NOMO-1 (cell line): ENCODE measurements at regions not wholly inside any gene's neighbourhood (a gene's known extent, or its start where the extent isn't known, plus 50 kb on each side); places are given as distances from the start of the nearest gene placed in this dataset.

Experiments used
- DNase-seq, 2 experiments: peaks; one replicate each; lab custom pipeline; 2025; ENCODE audit not compliant: unreplicated experiment in 2 of 2; lab: John Stamatoyannopoulos, UW

DNA sequence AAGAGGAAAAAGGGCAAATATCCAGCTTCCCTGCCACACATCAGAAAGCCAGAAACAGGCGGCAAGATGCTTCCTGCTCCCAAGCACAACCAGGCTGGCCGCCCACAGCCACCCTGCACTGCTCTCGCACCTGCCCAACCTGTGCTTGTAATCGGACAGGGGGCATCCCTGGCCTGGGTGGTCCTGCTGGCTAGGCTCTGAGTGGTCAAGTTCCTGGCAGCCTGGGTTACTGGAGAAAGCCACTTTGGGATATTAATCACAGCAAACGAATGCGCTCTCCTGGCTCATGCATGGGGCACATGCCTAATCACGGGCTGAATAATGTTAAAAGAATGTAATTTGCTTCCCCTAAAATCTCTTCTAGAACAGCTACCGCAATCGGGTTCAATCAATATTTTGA lies 442.4 kb downstream of the MCTP2 start:
- DNase-seq: no peak

- DNase-seq: no peak
Observed at GRCh38 chr15:94674296-94674695, 442.9 kb downstream of the MCTP2 start.

- no peak for DNase-seq
Observed at GRCh38 chr15:94677202-94677790, 445.9 kb downstream of the MCTP2 start.

- no peak for DNase-seq
Observed at GRCh38 chr15:94682171-94682570, 450.8 kb downstream of the MCTP2 start.

GRCh38 chr15:94683902-94684301 lies 452.5 kb downstream of the MCTP2 start:
- no peak for DNase-seq

DNA sequence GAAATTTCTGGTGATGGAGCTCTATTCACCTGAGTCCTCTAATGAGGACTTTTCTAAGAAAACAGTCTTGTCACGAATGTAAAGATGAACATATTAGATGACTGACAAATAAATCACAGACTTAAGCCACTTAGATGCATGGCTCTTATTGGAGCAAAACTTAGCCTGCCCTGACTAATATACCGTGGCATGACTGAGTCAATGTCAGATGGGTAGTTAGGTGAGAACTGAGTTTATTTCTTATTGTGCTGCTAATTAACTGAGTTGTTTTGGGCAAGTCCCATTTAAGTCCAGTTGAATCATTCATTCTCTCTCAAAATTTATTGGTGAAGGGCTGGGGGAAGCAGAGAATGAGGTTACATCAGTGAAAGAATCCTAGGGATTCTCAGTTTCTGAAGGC lies 459.8 kb downstream of the MCTP2 start:
- no peak for DNase-seq

DNA sequence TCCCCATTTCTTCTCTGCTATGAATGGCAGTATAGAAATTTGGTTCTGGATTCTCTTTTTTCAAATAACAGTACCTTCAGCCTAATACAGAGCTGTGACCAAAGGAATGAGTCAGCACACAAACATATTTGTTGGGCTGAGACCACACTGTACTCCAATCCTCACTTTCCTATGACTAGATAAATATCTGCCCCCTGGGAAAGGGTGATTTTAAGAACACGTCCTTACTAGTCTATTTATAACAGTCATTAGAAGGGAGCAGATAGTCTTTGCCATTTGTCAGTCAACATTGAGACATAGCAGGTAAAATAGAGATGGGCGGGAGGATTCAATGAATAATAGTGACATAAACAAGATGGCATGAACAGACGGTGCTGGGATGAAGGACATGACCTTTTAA lies 461.3 kb downstream of the MCTP2 start:
- no peak for DNase-seq

DNA sequence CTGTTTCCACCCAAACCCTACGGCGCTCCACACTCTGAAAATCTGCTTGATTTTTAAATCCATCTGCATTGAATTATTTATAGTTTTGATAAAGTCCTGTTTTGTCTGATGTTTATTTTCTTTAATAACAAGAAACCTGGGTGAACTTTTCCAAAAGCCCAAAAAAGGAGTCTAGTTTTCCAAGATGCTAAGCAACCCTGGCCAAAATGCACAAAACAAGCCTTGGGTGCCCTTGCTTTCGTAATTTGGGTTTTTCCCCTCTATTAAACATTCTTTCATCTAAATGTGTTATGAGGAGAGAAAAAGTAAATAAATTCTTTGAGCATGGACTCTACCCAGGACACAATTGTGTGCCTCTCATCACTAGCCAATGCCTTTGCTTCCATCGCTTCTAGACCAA lies 468.9 kb downstream of the MCTP2 start:
- no peak for DNase-seq

- no peak for DNase-seq
Observed at GRCh38 chr15:94701281-94701985, 470.1 kb downstream of the MCTP2 start.

DNA sequence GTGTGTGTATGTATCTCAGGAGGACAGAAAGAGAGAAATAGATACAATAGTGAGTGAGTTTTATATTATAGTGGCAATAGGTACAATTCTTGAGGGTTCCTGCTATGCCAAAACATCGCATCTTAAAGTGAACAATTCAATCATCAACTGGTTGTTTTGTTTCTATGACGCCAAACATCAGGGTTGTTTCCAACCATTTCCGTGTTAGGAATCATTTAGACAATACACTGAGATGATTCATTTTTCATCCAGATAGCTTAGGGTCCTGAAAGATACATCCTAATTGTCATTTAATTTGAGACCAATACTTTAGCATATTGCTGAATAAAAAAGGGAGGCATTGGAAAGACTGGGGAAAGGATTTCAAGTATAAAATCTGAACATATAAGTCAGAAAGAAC lies 472.2 kb downstream of the MCTP2 start:
- DNase-seq: no peak

DNA sequence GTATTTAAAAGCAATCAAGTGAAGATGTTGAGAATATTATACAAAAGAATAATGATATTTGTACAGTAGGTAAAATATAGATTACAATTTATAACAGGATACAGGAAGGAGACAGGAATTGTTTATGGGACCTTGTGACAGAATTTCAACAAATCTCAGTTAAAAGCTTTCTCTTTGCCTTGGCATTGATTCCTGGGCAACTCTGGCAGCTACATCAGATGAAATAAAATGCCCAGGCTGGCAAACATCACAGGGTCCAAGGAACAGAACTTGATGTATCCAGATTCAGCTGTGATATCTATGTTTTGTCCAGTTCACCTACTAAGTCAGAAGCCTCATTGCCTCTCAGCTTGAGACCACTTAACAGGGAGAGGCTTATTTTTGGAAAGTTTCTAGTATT lies 473.1 kb downstream of the MCTP2 start:
- DNase-seq: no peak

- no peak for DNase-seq
Observed at GRCh38 chr15:94704946-94705345, 473.6 kb downstream of the MCTP2 start.

- DNase-seq: no peak
Observed at GRCh38 chr15:94709319-94709718, 478.0 kb downstream of the MCTP2 start.

DNA sequence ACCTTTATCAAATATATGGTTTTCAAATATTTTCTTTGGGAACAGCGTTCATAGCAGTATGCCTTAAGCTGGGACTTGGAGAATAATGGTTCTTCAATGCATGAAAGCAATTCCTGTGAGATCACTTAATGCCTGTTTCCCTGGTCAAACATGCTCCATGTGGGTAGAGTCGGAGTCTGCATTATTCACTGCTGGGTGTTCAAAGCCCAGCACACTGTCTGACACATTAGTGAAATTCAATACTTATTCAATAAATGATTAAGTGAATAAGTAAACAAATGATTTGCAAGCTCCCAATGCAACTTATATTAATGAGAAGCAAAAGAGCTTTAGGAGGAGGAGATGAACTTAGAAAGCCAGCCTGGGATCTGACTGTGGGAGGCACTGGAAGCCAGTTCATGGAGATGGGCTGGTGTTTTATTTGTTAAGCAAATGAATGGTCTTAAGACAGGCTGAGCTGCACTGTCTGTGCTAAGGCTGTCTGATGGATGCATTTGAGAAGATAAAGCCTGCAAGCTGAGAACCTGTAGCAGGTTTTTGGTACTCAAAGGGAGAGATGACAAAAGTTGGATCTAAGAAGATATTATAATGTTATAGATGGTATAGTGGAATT lies 490.8 kb downstream of the MCTP2 start:
- DNase-seq: no peak

- DNase-seq: no peak
Observed at GRCh38 chr15:94723801-94724200, 492.4 kb downstream of the MCTP2 start.

- no peak for DNase-seq
Observed at GRCh38 chr15:94731286-94731685, 499.9 kb downstream of the MCTP2 start.

- DNase-seq: no peak
Observed at GRCh38 chr15:94734460-94734859, 503.1 kb downstream of the MCTP2 start.

DNA sequence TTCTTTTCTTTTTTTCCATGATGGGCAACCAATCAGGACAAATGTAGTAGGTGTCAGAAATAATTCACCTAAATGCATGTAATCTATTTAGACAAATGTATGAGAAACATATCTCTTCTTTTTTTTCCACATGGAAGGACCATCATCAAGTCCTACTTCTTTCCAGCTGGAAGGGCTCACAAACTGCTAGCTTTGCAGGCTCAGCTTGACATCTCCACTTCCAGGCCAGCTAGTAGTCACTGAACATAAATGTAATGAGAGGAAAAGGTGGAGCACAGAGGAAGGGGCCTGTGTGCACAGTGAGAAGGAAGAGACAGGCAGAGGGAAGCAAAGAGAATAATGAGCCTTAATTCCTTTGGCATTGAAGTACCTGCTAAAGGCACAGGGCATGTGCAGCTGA lies 504.9 kb downstream of the MCTP2 start:
- no peak for DNase-seq

GRCh38 chr15:94739639-94740038 lies 508.3 kb downstream of the MCTP2 start:
- DNase-seq: no peak

DNA sequence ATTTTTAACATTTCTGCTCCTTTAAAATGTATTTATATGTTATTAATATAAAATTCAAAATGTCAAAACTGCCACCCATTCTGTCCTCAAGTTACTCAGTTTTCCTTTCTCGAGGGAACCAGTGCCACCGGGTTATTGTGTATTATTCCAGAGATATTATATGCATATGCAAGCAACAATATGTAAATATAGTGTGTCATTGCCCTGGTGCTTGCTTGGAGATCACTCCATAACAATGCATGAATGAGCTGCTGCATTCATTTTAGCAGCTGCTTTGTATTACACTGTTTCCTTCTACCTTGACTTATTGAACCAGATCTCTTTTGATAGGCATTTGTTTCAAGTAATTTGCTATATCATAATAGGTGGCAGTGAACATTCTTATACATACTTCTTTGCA lies 509.1 kb downstream of the MCTP2 start:
- no peak for DNase-seq

- no peak for DNase-seq
Observed at GRCh38 chr15:94743668-94744067, 512.3 kb downstream of the MCTP2 start.

DNA sequence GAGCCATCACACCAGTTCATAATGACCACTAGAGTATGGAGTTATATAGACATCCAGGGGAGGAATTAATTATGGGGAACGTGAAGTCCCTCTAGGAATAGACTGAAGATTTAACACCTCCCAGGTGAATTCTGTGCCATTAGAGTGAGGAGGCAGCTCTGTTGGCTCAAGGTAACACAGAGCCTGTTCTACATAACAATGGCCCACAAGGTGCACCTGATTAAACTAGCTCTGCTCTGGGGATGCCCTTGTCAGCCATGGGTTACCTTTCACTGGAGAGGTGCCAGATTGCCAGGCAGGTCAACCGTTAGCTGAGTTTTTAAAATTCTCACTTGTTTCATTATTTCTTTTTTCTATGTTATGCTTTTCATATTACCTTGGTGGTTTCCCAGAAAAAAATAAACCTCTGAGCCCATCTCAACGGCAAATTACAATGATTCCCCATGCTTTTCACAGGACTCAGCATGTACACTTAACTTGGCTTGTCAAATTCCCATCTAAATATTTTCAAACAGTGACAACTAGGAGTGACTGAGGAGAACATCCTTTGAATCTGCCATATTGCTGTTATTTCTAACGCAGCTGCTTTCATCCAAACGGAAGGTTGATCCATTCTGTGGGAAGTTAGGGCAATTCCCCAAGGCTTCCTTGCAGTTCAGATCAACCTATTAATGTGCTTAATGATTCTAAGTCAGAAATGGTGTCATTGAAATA lies 512.9 kb downstream of the MCTP2 start:
- DNase-seq: no peak
